GM12878 (cell line): ENCODE measurements at regions not wholly inside any gene's neighbourhood (a gene's known extent, or its start where the extent isn't known, plus 50 kb on each side); places are given as distances from the start of the nearest gene placed in this dataset.

ENCODE experiments used
- ATAC-seq: fragments of 200-7000 bp; cut with Tn5 transposase; 3 replicates; pipeline ENCODE4 v1.9.1; 2020; ENCODE audit warnings: mild to moderate bottlenecking, moderate library complexity
- BruUV-seq: library from RNA; stranded (reverse); fragments of 400-500 nt; replicated peaks from 2 replicates; lab custom pipeline; 2021; lab: Mats Ljungman, UMichigan
- CTCF ChIA-PET: fragments of 300-600 bp; sonication (Branson Sonifier 250); formaldehyde crosslinking; extraction: SDS; loops from one replicate; lab custom pipeline; 2021; ENCODE audit warnings: inconsistent platforms; lab: Yijun Ruan, JAX
- POLR2A ChIA-PET: fragments of 350-600 bp; formaldehyde crosslinking; extraction: SDS; loops from one replicate; lab custom pipeline; 2021; ENCODE audit warnings: inconsistent platforms; lab: Charles Lee
- RAD21 ChIA-PET: fragments of 300-600 bp; sonication (Branson Sonifier 250); formaldehyde crosslinking; loops from one replicate; lab custom pipeline; 2023; ENCODE audit warnings: antibody characterized with exemption; ENCODE audit not compliant: unreplicated experiment; lab: Charles Lee
- SMC1A ChIA-PET: fragments of 300-600 bp; sonication (Branson Sonifier 250); formaldehyde crosslinking; loops from one replicate; lab custom pipeline; 2023; ENCODE audit not compliant: unreplicated experiment, uncharacterized antibody; lab: Charles Lee
- DNase-seq: peaks from one replicate; pipeline ENCODE4 v3.0.0-alpha.2; 2011; ENCODE audit warnings: low read depth, low spot score
- FAIRE-seq: peaks from 3 replicates; lab custom pipeline; 2011; peaks lifted over from hg19 to GRCh38; lab: Jason Lieb, UNC
- H2AFZ ChIP-seq: 2 replicates; pipeline ENCODE4 v1.6.0; 2011; ENCODE audit warnings: low read depth, low read length, control low read depth; ENCODE audit not compliant: control insufficient read depth
- H3K27ac ChIP-seq: 2 replicates; pipeline ENCODE4 v1.5.1; 2011; ENCODE audit warnings: control low read depth; ENCODE audit not compliant: control insufficient read depth, insufficient read depth
- H3K27me3 ChIP-seq, 2 experiments: replicated peaks in 1 of 2; 2 replicates each; pipeline versions ENCODE4 v1.6.0 to v1.6.1; 2011; ENCODE audit warnings: low read length in 1 of 2; ENCODE audit not compliant: control insufficient read depth in 2 of 2, insufficient read depth in 2 of 2
- H3K36me3 ChIP-seq, 2 experiments: 2 replicates each; pipeline ENCODE4 v1.5.1; 2011; ENCODE audit warnings: low read length in 1 of 2; ENCODE audit not compliant: control insufficient read depth in 2 of 2, insufficient read depth in 2 of 2
- H3K4me1 ChIP-seq: 2 replicates; pipeline ENCODE4 v1.6.1; 2011; ENCODE audit warnings: mild to moderate bottlenecking, low read length, moderate library complexity, mixed read lengths; ENCODE audit not compliant: control insufficient read depth, insufficient read depth
- H3K4me2 ChIP-seq: 2 replicates; pipeline ENCODE4 v1.6.0; 2011; ENCODE audit warnings: control low read depth; ENCODE audit not compliant: control insufficient read depth, insufficient read depth
- H3K4me3 ChIP-seq: fragments of 200-600 bp; sonication (generic); 2 replicates; pipeline ENCODE4 v1.5.1; 2016
- H3K79me2 ChIP-seq: 2 replicates; pipeline ENCODE4 v1.6.0; 2011; ENCODE audit warnings: low read length; ENCODE audit not compliant: control insufficient read depth, insufficient read depth
- H3K9ac ChIP-seq: 2 replicates; pipeline ENCODE4 v1.8.0; 2011; ENCODE audit warnings: low read length, control low read depth, mixed read lengths; ENCODE audit not compliant: control insufficient read depth, insufficient read depth
- H3K9me3 ChIP-seq: replicated peaks from 3 replicates; pipeline ENCODE4 v1.5.1; 2011; ENCODE audit warnings: mild to moderate bottlenecking, low read length; ENCODE audit not compliant: control insufficient read depth, insufficient read depth
- H4K20me1 ChIP-seq: 2 replicates; pipeline ENCODE4 v1.6.0; 2011; ENCODE audit not compliant: control insufficient read depth, insufficient read depth
- CBFB ChIP-seq: IDR thresholded peaks from 2 replicates; pipeline ENCODE4 v1.6.1; 2016; ENCODE audit warnings: antibody characterized with exemption, low read depth
- DPF2 ChIP-seq: fragments of 450-650 bp; IDR thresholded peaks from 2 replicates; pipeline ENCODE4 v1.6.1; 2017; ENCODE audit warnings: mild to moderate bottlenecking
- EP300 ChIP-seq, 2 experiments: fragments of 150-350 bp in 1 of 2; IDR thresholded peaks; 2 replicates each; pipeline ENCODE4 v1.6.1; 2011 to 2012; ENCODE audit warnings: low read depth in 2 of 2, low read length in 2 of 2, borderline replicate concordance in 1 of 2, improper control_type of control experiment in 1 of 2, inconsistent platforms in 1 of 2; ENCODE audit not compliant: control insufficient read depth in 1 of 2
- HCFC1 ChIP-seq: fragments of 150-350 bp; IDR thresholded peaks from 2 replicates; pipeline ENCODE4 v1.6.1; 2014; ENCODE audit warnings: low read length
- KLF5 ChIP-seq: fragments of 450-650 bp; IDR thresholded peaks from 2 replicates; pipeline ENCODE4 v1.6.1; 2014; ENCODE audit warnings: mild to moderate bottlenecking; ENCODE audit not compliant: partially characterized antibody
- MYB ChIP-seq: fragments of 150-350 bp; IDR thresholded peaks from 2 replicates; pipeline ENCODE4 v1.6.1; 2014; ENCODE audit warnings: mild to moderate bottlenecking, low read depth, low read length, borderline replicate concordance
- SIX5 ChIP-seq: IDR thresholded peaks from 2 replicates; pipeline ENCODE4 v1.6.1; 2011; ENCODE audit warnings: mild to moderate bottlenecking, low read depth, low read length, moderate library complexity; ENCODE audit not compliant: severe bottlenecking
- TCF12 ChIP-seq: IDR thresholded peaks from 2 replicates; pipeline ENCODE4 v1.6.1; 2011; ENCODE audit warnings: low read depth, mild to moderate bottlenecking, low read length
- YBX1 ChIP-seq: fragments of 450-650 bp; IDR thresholded peaks from 2 replicates; pipeline ENCODE4 v1.6.1; 2016; ENCODE audit warnings: antibody characterized with exemption
- ZNF274 ChIP-seq: IDR thresholded peaks from one replicate; pipeline ENCODE4 v1.8.0; 2011; ENCODE audit not compliant: insufficient read length, insufficient read depth
- WGBS: methylation state at CpG from one replicate; pipeline ENCODE4 v1.1.6; 2016; ENCODE audit warnings: low lambda C conversion rate; ENCODE audit not compliant: insufficient replicate concordance, insufficient coverage; ENCODE audit errors: missing lambda C conversion rate; 5-methylcytosine and 5-hydroxymethylcytosine counted together
- in situ Hi-C: fragments of 300-500 bp; cut with MboI; formaldehyde crosslinking; loops from 9 replicates; pipeline ENCODE4 v1.14.3; 2018; ENCODE audit warnings: mixed read lengths
- intact Hi-C: fragments of 100-400 bp; cut with micrococcal nuclease; formaldehyde crosslinking; loops from one replicate; pipeline ENCODE4 v1.14.2; 2022; ENCODE audit not compliant: unreplicated experiment
- TF ChIP-seq, protein P1 (sequence below): IDR thresholded peaks from 2 replicates; pipeline ENCODE4 v1.6.1; 2012; ENCODE audit warnings: mild to moderate bottlenecking, low read depth, low read length
- TF ChIP-seq, protein P2 (sequence below): fragments of 450-650 bp; IDR thresholded peaks from 2 replicates; pipeline ENCODE4 v1.6.1; 2017; ENCODE audit warnings: mild to moderate bottlenecking, low read depth, inconsistent platforms; ENCODE audit not compliant: poor library complexity, severe bottlenecking
- TF ChIP-seq, protein P3 (sequence below): IDR thresholded peaks from 2 replicates; pipeline ENCODE4 v1.6.1; 2012; ENCODE audit warnings: low read depth, low read length, improper control_type of control experiment
- TF ChIP-seq, protein P4 (sequence below): IDR thresholded peaks from 2 replicates; pipeline ENCODE4 v1.6.1; 2011; ENCODE audit warnings: low read depth, low read length, improper control_type of control experiment, borderline replicate concordance

DNA sequence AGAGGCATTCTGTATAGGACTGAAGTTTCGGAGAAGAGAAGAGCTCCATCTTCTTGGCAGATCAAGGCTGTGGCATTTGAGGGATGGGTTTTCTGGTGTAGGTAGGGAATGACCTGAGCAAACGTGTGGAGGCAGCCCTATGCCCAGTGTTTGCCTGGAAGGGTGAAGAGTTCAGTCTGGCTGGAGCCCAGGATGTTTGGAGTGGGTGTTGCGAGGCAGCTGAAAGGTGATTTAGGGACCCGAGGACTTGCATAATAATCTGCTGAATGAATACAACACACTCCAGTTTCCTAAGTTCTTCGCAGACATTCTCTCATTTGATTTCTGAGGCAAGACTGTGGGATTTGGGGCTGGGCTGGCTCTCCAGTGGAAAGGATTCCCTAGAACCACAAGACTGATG, 186.2 kb downstream of the CYLD start:
- Histone ChIP-seq H3K4me3 (no peak overlapping the region), H3K27ac (no peak overlapping the region), H3K36me3 (no peaks in the 10 kb centered on the region), H4K20me1 (no peaks in the 10 kb centered on the region), H3K79me2 (no peaks in the 10 kb centered on the region), H3K9ac (no peak overlapping the region), H3K9me3 (no peaks in the 10 kb centered on the region), H3K27me3 (no peaks in the 10 kb centered on the region), H2AFZ (no peak overlapping the region), H3K4me1 (no peaks in the 10 kb centered on the region), H3K4me2 (no peak overlapping the region)
- CTCF ChIA-PET = no interaction called here
- FAIRE-seq = no peak
- in situ Hi-C loops (no loop called here), intact Hi-C loops (no loop called here)
- BruUV-seq = no TSS peak
- RAD21 ChIA-PET = no interaction called here
- POLR2A ChIA-PET = no interaction called here
- DNase-seq = no peak
- SMC1A ChIA-PET = no interaction called here
- 11% methylated on average over 5 of the region's 5 CpGs for WGBS
- ATAC-seq = no peak
- no peak for TF ChIP-seq YBX1
- TF ChIP-seq, protein P1, sequence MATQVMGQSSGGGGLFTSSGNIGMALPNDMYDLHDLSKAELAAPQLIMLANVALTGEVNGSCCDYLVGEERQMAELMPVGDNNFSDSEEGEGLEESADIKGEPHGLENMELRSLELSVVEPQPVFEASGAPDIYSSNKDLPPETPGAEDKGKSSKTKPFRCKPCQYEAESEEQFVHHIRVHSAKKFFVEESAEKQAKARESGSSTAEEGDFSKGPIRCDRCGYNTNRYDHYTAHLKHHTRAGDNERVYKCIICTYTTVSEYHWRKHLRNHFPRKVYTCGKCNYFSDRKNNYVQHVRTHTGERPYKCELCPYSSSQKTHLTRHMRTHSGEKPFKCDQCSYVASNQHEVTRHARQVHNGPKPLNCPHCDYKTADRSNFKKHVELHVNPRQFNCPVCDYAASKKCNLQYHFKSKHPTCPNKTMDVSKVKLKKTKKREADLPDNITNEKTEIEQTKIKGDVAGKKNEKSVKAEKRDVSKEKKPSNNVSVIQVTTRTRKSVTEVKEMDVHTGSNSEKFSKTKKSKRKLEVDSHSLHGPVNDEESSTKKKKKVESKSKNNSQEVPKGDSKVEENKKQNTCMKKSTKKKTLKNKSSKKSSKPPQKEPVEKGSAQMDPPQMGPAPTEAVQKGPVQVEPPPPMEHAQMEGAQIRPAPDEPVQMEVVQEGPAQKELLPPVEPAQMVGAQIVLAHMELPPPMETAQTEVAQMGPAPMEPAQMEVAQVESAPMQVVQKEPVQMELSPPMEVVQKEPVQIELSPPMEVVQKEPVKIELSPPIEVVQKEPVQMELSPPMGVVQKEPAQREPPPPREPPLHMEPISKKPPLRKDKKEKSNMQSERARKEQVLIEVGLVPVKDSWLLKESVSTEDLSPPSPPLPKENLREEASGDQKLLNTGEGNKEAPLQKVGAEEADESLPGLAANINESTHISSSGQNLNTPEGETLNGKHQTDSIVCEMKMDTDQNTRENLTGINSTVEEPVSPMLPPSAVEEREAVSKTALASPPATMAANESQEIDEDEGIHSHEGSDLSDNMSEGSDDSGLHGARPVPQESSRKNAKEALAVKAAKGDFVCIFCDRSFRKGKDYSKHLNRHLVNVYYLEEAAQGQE = no peak
- TF ChIP-seq, protein P2, sequence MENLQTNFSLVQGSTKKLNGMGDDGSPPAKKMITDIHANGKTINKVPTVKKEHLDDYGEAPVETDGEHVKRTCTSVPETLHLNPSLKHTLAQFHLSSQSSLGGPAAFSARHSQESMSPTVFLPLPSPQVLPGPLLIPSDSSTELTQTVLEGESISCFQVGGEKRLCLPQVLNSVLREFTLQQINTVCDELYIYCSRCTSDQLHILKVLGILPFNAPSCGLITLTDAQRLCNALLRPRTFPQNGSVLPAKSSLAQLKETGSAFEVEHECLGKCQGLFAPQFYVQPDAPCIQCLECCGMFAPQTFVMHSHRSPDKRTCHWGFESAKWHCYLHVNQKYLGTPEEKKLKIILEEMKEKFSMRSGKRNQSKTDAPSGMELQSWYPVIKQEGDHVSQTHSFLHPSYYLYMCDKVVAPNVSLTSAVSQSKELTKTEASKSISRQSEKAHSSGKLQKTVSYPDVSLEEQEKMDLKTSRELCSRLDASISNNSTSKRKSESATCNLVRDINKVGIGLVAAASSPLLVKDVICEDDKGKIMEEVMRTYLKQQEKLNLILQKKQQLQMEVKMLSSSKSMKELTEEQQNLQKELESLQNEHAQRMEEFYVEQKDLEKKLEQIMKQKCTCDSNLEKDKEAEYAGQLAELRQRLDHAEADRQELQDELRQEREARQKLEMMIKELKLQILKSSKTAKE = no peak
- TF ChIP-seq, protein P3, sequence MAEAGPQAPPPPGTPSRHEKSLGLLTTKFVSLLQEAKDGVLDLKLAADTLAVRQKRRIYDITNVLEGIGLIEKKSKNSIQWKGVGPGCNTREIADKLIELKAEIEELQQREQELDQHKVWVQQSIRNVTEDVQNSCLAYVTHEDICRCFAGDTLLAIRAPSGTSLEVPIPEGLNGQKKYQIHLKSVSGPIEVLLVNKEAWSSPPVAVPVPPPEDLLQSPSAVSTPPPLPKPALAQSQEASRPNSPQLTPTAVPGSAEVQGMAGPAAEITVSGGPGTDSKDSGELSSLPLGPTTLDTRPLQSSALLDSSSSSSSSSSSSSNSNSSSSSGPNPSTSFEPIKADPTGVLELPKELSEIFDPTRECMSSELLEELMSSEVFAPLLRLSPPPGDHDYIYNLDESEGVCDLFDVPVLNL = no peak
- TF ChIP-seq HCFC1 = no peak
- TF ChIP-seq, protein P4, sequence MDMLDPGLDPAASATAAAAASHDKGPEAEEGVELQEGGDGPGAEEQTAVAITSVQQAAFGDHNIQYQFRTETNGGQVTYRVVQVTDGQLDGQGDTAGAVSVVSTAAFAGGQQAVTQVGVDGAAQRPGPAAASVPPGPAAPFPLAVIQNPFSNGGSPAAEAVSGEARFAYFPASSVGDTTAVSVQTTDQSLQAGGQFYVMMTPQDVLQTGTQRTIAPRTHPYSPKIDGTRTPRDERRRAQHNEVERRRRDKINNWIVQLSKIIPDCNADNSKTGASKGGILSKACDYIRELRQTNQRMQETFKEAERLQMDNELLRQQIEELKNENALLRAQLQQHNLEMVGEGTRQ = no peak
- TF ChIP-seq ZNF274 = no peak
- no peak for TF ChIP-seq TCF12
- TF ChIP-seq SIX5 = no peak
- TF ChIP-seq DPF2 = no peak
- no peak for TF ChIP-seq MYB
- TF ChIP-seq CBFB = no peak
- TF ChIP-seq EP300 (IDR thresholded peaks at IDR 0.05; ENCODE audit: borderline replicate concordance in 1 of 2, control insufficient read depth in 1 of 2, low read depth in 2 of 2, low read length in 2 of 2) = no peak
- no peak for TF ChIP-seq KLF5
